ENCODE measurements at regions not wholly inside any gene's neighbourhood (a gene's known extent, or its start where the extent isn't known, plus 50 kb on each side); places are given as distances from the start of the nearest gene placed in this dataset.

DNA sequence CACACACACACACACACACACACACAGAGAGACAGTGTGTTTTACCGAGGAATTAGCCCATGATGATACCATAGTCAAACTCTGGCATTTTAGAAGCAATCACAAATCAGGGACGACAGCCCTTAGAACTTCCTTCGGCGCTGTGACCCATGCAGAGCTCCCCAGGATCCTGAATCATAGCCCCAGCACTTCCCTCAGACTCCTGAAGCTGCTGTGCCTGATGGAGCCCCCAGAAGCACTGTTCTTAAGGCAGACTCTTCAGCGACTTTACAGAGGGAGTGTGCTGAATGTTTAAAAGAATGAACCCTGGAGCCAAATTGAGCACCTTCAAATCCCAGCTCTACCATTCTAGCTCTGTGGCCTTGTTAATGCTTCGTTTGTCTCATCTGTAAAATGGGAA is 89.3 kb upstream of the LIPC start:
- no peak for DNase-seq (ENCODE audit: low spot score)
- Histone ChIP-seq H3K9me3 (no peaks in the 10 kb centered on the region), H3K4me3 (no peak overlapping the region), H3K27me3 (no peaks in the 10 kb centered on the region), H3K27ac (no peak overlapping the region), H3K4me1 (no peaks in the 10 kb centered on the region), H3K36me3 (no peaks in the 10 kb centered on the region)
- TF ChIP-seq, protein P1, sequence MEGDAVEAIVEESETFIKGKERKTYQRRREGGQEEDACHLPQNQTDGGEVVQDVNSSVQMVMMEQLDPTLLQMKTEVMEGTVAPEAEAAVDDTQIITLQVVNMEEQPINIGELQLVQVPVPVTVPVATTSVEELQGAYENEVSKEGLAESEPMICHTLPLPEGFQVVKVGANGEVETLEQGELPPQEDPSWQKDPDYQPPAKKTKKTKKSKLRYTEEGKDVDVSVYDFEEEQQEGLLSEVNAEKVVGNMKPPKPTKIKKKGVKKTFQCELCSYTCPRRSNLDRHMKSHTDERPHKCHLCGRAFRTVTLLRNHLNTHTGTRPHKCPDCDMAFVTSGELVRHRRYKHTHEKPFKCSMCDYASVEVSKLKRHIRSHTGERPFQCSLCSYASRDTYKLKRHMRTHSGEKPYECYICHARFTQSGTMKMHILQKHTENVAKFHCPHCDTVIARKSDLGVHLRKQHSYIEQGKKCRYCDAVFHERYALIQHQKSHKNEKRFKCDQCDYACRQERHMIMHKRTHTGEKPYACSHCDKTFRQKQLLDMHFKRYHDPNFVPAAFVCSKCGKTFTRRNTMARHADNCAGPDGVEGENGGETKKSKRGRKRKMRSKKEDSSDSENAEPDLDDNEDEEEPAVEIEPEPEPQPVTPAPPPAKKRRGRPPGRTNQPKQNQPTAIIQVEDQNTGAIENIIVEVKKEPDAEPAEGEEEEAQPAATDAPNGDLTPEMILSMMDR (IDR thresholded peaks at IDR 0.05), result no peak

DNA sequence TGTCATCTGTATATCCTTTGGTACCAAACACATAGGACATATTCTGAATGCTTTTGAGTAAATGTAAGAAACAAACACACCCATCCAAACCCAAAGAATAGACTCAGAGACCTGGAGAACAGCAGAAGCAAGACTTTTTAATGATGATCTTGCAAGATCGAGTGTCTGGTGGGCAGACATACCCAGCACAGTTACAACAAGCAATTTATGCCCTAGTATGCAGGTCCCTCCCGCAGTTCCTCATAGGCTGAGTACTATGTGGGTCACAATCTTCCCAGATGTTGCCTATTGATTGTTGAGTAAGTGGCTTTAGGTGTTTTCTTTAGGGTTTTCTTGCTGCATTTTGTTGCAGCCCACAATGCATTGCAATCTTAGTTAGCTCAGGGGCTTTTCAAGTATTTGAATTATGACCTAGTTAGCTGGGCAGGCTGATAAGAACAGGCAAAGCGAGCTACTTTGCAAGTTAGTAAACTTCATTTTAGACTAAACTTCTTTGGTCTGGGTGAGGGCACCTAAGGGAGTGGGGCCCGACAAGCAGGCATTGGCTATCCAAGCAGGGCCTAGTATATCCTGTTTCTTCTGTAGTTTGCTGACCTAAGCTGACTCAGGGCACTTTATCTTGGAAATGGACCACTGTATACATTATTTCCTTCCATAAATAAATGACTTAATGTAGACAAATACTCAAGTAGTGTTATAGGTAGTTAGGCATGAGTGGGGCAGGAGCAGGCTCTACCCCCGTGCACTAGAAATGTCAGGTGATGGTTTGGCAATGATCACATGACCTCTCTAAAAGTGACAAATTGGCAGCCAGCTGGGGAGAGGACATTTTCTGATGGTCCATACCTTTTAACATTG is 87.3 kb upstream of the LIPC start:
- Histone ChIP-seq H3K36me3 (no peaks in the 10 kb centered on the region), H3K4me3 (no peak overlapping the region), H3K27me3 (no peaks in the 10 kb centered on the region), H3K4me1 (no peaks in the 10 kb centered on the region), H3K27ac (no peak overlapping the region), H3K9me3 (no peaks in the 10 kb centered on the region)
- TF ChIP-seq, protein P1 (IDR thresholded peaks at IDR 0.05), result no peak
- DNase-seq (ENCODE audit: low spot score), result no peak

DNA sequence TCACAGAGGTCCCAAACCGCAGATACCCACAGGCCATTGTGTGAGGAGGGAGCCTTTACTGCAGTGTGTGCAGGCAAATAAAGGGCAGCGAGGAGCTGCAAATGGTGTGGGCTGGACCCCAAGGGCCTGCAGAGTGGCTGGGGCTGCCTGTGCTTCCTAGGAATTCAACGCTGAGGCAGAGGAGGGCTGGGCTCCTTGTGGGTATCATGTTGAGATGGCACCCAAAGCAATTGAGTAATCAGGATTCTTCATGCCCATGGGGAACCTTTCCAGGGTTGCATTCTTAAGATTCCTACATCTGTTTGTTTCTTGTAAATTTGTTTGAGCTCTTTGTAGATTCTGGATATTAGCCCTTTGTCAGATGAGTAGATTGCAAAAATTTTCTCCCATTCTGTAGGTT is 85.4 kb upstream of the LIPC start:
- Histone ChIP-seq H3K27me3 (no peaks in the 10 kb centered on the region), H3K4me1 (no peaks in the 10 kb centered on the region), H3K27ac (no peak overlapping the region), H3K4me3 (no peak overlapping the region), H3K9me3 (no peaks in the 10 kb centered on the region), H3K36me3 (no peaks in the 10 kb centered on the region)
- no peak for DNase-seq (ENCODE audit: low spot score)
- TF ChIP-seq, protein P1 (IDR thresholded peaks at IDR 0.05), result no peak

DNA sequence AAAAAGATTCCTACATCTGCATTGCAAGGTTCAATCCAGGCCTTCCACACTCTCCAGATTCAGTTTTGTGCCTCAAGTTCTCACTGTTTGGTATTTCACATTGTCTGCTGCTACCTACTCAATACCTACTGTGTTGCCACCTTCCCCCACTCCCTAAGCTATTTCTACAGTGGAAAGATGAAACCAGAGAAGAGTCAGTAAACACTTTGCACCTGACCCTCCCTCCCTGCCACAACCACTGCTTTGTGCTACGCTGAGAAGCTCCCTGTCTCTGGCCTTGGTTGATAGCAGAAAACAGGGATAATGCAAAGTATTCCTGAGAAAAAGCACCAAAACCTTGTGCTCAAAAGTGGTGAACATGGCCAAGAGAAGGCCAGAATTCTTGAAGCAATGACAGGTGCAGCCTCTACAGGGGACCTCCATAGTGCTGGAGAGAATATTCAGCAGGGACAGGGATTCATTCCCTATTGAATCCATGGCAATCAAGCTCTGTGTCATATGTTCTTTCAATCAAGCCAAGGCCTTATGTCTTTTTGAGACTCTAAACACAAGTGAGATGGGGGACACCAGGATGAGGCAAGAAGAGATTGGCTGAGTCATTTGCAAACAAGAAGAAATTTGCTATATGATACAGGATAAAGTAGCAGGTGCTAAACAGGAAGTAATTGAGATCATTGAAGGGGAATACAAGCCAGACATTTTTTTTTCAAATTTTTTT is 83.5 kb upstream of the LIPC start:
- TF ChIP-seq, protein P1 (IDR thresholded peaks at IDR 0.05), result no peak
- no peak for DNase-seq (ENCODE audit: low spot score)
- H3K36me3 ChIP-seq, result no peaks in the 10 kb centered on the region
- H3K27ac ChIP-seq, result no peak overlapping the region
- H3K4me3 ChIP-seq, result no peak overlapping the region
- no peaks in the 10 kb centered on the region for H3K27me3 ChIP-seq
- no peaks in the 10 kb centered on the region for H3K4me1 ChIP-seq
- H3K9me3 ChIP-seq, result no peaks in the 10 kb centered on the region

DNA sequence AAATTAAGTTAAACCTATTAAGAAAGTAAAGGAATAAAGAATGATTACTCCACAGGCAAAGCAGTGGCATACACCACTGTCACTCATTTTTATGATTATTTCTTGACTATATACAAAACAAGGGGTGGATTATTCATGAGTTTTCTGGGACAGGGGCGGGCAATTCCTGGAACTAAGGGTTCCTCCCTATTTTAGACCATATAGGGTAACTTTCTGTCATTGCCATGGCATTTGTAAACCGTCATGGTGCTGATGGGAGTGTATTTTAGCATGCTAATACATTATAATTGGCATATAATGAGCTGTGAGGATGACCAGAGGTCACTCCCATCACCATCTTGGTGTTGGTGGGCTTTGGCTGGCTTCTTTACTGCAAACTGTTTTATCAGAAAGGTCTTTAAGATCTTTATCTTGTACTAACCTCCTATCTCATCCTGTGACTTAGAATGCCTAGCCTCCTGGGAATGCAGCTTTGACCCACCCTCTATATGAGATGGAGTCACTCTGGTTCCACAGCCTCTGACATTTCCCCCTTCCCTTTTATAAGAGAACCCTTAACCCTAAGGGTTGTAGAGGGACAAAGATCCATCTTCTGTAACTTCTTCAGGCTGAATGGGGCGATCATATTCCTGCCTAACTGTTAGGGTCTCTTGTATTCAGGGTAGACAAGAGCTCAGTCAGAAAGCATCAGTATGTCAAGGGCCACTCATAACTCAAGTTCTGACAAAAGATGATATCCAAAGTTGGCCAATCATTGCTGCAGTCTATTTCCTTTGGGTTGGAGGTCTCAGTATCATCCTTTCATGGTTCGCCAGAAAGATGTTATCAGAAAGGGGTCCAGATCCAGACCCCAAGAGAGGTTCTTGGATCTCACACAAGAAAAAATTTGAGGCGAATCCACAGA is 79.5 kb upstream of the LIPC start:
- no peaks in the 10 kb centered on the region for H3K9me3 ChIP-seq
- no peaks in the 10 kb centered on the region for H3K27me3 ChIP-seq
- peaks cover 0 to 5% of the 10 kb centered on the region in 2 donors for H3K4me1 ChIP-seq
- DNase-seq (ENCODE audit: low spot score), result no peak
- H3K27ac ChIP-seq, result no peak overlapping the region
- no peaks in the 10 kb centered on the region for H3K36me3 ChIP-seq
- no peak overlapping the region for H3K4me3 ChIP-seq
- TF ChIP-seq, protein P1 (IDR thresholded peaks at IDR 0.05), result no peak
